GM11168 (cell line): ENCODE measurements at regions not wholly inside any gene's neighbourhood (a gene's known extent, or its start where the extent isn't known, plus 50 kb on each side); places are given as distances from the start of the nearest gene placed in this dataset.

ENCODE experiments used
- in situ Hi-C: fragments of 300-500 bp; cut with MboI; formaldehyde crosslinking; loops from one replicate; pipeline ENCODE4 v1.12.0; 2022; ENCODE audit warnings: low sequenced_read_pairs; ENCODE audit not compliant: unreplicated experiment

DNA sequence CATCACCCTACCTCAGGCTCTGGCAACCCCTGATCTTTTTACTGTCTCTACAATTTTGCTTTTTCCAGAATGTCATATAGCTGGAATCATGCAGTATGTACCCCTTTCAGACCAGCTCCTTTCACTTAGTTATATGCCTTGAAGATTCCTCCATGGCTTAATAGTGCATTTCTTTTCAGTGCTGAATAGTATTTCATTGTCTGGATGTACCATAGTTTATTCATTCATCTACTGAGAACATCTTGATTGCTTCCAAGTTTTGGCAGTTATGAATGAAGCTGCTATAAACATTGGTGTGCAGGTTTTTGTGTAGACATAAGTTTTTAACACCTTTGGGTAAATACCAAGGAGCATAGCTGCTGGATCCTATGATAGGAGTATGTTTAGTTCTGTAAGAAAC, 50.8 kb upstream of the ANP32A start:
- in situ Hi-C loops = loop anchor here (10.0 kb wide), 1 partner anchor 137 kb away; no protein-coding TSS in a partner anchor

DNA sequence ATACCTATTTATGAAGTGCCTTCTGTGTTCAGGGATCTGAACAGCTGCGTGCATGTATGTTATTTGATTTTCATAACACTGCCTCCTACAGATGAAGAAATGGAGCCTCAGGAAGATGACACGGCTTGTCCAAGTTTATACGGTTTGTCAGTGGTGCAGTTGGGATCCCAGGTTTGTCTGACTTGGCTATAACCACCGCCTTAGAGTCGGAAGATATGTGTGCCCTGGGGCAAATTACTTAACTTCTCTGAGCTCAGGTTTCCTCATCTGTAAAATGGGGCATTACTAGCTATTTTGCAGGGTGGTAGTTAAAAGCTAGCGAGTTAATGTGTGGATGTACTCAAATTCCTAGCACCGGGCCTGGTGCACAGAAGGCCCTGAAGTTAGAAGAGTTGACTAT, 54.1 kb upstream of the ANP32A start:
- in situ Hi-C loops = loop anchor here (10.0 to 25.0 kb wide), 2 partner anchors 140 to 312 kb away; no protein-coding TSS in a partner anchor

DNA sequence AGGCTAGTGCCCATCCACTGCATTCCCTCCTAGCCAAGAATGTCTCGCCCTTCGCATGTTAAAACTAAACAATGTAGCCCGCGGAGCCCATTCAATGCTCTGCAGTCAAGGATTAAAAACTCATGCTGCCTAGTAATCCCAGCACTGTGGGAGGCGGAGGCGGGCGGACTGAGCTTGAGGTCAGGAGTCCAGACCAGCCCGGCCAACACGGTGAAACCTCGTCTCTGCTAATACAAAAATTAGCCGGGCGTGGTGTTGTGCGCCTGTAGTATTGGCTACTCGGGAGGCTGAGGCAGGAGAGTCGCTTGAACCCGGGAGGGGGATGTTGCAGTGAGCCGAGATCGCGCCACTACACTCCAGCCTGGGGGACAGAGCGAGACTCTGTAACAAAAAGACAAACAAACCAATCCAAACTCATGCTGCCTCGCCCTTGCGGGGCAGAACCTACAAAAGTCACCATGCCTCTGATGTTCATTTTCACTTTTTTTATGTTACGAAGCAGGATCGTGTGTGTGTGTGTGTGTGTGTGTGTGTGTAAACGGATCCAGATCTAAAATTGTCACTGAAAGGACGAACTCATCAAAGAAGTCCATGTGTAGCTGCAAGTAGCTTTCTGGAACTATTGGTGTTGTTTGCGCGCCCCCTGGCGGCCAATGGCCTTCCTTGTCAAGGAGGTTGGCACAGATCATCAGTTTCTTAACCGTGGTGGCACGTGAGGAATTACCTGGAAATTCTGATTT, 54.8 kb upstream of the SPESP1 start:
- in situ Hi-C loops = loop anchor here (10.0 to 25.0 kb wide), 2 partner anchors 141 to 313 kb away; no protein-coding TSS in a partner anchor

DNA sequence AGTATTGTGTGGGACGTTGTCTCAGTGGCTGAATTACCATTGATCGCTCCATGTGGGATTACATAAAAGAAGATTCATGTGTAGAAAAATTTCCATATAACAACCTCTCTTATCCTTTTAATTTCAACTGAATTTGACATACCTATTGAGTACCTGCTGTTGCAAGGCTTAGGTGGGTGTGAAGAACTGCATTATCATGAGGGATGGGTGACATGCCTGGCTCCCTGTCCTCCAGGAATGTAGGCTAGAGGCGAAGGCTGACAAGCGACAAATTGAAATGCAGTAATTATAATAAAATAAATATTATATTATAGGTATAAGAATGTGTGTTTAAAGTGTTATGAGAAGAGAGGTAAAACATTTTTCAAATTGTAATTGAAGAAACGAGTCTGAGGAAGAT, 52.7 kb upstream of the SPESP1 start:
- in situ Hi-C loops = loop anchor here (10.0 to 25.0 kb wide), 2 partner anchors 143 to 315 kb away; no protein-coding TSS in a partner anchor

DNA sequence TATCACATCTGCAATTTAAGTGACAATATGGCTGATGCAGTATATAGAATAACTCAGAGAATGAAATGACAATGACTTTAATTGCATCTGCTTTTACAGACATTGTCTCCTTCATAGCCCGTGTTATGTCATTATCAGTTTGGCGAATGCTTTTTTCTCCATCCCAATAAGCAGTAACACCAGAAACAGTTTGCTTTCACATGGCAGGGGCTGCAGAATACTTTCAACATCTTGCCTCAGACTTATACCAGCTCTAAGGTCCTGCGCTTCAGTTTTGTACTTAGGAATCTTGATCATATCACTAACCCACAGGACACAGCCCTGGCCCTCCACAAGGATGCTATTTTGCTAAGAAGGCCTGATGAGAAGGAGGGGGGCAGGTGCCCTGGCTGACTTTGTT, 49.9 kb upstream of the SPESP1 start:
- in situ Hi-C loops = loop anchor here (25.0 kb wide), 1 partner anchor 318 kb away; no protein-coding TSS in a partner anchor
